Fibroblast of skin of left quadriceps (primary cell): ENCODE measurements at regions not wholly inside any gene's neighbourhood (a gene's known extent, or its start where the extent isn't known, plus 50 kb on each side); places are given as distances from the start of the nearest gene placed in this dataset.
A peak's percentile ranks its signal among the peaks of the same experiment; 100 is the strongest.

Experiments used
- DNase-seq, 2 experiments: peaks; one replicate each; pipeline ENCODE4 v3.0.0-alpha.2; 2013; ENCODE audit warnings: low read depth in 2 of 2

GRCh38 chr1:59171788-59172187 is 125.1 kb upstream of the FGGY start:
- no peak for DNase-seq

GRCh38 chr1:59172693-59173092 is 124.2 kb upstream of the FGGY start:
- DNase-seq, result no peak

- peak; percentile 84 to 85 for DNase-seq
Measured at GRCh38 chr1:59173721-59174120, 123.2 kb upstream of the FGGY start.

GRCh38 chr1:59176471-59176870 is 120.4 kb upstream of the FGGY start:
- DNase-seq, result no peak

GRCh38 chr1:59177756-59178155 is 119.1 kb upstream of the FGGY start:
- DNase-seq, result no peak

DNA sequence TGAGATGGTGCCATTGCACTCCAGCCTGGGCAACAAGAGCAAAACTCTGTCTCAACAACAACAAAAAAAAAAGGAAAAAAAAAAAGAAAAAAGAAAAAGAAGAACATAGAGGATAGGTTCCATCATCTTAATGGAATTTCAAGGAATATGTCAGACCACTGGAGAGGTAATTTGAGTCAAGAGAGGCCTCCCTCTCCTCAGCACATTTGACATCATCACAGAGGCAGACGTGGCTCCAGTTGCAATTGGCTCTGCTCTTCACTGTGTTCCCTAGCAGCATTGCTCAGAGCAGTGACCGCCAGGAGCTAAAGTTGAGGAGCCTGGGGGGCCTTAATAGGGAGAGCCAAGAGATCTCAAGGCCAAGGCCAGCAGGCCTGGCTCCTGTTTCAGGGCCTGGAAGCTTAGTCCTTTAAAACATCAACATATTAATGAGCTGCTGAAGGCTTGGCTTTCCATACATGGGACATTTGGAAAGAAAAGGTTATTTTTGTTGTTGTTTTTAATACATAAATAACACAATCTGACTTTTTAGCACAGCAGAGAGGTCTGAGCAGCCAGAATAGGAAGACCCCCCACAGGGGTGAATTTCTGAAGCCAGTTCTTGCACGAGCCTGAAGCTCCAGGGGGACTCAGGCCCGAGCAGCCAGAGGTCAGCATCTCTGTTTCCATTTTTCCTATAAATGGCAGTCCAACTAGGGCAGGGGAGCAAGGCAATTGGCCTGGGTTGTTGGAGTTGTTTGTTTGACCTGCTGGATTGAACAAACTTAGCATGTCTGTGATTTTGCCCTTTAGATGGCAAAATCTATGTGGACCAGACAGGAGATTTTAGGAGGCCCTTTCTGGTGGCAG is 118.3 kb upstream of the FGGY start:
- DNase-seq, result peak; percentile 28 to 36

GRCh38 chr1:59179673-59180072 is 117.2 kb upstream of the FGGY start:
- no peak for DNase-seq

- DNase-seq, result no peak
Measured at GRCh38 chr1:59180735-59181134, 116.2 kb upstream of the FGGY start.

- no peak for DNase-seq
Measured at GRCh38 chr1:59183749-59184317, 113.1 kb upstream of the FGGY start.

- no peak for DNase-seq
Measured at GRCh38 chr1:59184365-59184905, 112.5 kb upstream of the FGGY start.

DNA sequence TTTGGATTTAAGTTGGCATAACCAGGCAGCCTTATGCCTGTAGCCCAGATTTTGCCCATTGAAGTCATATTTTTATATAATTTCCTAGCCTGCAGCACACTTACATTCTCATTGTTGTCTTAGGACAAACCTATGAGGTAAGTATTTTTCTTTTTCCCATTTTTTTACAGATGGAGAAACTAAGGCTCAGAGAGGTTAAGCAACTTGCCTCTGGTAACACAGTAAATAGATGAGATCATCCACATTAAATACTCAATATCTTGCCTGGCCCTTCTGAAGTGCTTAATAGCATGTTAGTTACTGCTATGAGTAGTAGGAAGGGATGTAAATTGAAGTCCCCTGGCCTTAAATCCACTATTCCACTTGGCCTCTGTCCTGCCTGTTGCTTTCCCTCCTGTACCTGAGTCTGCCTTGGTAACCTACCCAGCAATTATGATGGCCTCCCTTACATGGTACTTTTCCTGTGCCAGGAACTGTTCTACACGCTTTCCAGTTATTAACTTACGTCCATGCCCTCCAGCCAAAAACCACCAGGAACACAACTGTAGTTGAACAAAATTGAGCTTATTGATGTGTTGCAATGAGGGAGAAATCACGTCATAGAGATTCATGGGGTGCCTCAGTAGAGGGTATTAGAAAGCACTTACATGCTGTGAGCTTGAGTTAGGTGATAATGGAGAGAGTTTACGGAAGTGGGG is 111.6 kb upstream of the FGGY start:
- DNase-seq, result no peak

- DNase-seq, result peak; percentile 32 to 41
Measured at GRCh38 chr1:59186656-59187055, 110.2 kb upstream of the FGGY start.

- DNase-seq, result no peak
Measured at GRCh38 chr1:59188413-59189213, 108.3 kb upstream of the FGGY start.

GRCh38 chr1:59193443-59194093 is 103.3 kb upstream of the FGGY start:
- no peak for DNase-seq

GRCh38 chr1:59194621-59195020 is 102.3 kb upstream of the FGGY start:
- DNase-seq, result no peak

- DNase-seq, result no peak
Measured at GRCh38 chr1:59195151-59195550, 101.7 kb upstream of the FGGY start.

GRCh38 chr1:59198564-59198963 is 98.3 kb upstream of the FGGY start:
- DNase-seq, result no peak

DNA sequence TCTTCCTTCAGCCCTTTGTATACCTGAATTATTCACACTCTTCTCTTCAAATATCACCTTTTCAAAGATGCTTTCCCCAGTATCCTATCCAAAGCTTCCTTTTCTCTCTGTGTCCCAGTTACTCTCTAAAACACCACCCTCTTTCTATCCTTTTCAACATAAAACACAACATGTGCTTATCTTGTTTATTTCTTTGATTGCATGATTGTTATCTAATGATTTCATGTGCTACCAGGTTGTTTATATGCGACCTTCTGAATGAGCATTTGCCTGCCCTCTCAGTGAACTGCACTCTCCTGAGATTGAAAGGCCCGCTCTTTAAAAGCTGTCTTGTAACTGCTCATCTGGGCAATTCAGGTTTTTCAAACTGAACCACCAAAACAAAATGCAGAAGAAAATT is 97.7 kb upstream of the FGGY start:
- no peak for DNase-seq

- DNase-seq, result no peak
Measured at GRCh38 chr1:59199719-59200376, 97.0 kb upstream of the FGGY start.

DNA sequence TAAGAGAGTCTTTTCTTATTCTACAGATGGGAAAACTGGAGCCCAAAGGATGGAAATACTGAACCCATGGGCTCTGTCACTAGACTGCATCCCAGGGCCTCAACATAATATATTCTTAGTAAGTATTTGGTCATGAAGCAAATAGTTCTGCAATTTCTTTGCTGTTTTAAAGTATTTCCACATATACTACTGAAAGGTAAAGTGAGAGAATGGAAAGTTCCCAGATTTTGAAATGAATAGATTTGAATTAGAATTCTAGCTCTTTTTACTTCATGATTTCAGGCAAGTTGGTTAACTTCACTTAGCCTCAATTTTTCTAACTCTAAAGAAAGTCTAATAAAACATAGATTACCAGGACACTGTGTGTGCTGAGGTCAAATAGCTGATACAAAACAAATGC is 95.6 kb upstream of the FGGY start:
- DNase-seq, result no peak

DNA sequence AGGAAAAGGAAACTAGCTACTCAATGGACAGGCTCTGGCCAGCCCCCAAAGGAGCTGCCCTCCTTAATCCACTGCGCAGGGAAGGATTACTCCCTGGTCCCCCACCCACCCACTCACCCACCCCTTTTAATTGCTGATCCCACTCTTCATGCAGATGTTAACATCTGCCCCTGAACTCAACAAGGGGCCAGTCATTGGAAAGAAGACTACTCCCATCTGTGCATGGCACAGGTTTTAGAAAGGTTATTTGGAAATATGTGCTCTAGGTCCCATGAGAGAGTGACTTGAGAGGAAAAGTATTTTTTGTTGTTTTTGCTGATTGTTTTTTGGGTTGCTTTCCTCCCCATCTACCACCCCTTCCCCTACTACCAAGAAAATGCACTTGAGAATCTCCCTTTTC is 94.4 kb upstream of the FGGY start:
- DNase-seq, result no peak
